ENCODE measurements at regions not wholly inside any gene's neighbourhood (a gene's known extent, or its start where the extent isn't known, plus 50 kb on each side); places are given as distances from the start of the nearest gene placed in this dataset.

DNA sequence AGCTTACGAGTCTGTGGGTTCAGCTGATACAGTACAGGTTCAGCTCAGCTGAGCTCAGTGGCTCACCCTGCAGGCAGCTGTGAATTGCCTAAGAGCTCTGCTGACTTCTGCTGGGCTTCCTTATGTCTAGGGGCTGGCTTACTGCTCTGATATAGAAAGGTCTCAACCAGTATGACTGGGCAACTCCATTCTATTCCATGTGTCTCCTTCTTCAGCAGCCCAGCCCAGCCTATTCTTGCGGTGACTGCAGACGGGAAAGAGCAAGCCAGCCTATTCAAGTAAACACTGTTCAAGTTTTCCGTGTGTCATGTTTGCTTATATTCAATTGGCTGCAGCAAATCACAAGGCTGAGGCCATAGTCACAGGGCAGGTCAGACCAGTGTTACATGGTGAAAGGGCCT is 615.4 kb upstream of the ZFP42 start:
- 36 to 38% methylated on average over 4 of the region's 4 CpGs for WGBS, 2 donors
- ATAC-seq, result peak; percentile 94

DNA sequence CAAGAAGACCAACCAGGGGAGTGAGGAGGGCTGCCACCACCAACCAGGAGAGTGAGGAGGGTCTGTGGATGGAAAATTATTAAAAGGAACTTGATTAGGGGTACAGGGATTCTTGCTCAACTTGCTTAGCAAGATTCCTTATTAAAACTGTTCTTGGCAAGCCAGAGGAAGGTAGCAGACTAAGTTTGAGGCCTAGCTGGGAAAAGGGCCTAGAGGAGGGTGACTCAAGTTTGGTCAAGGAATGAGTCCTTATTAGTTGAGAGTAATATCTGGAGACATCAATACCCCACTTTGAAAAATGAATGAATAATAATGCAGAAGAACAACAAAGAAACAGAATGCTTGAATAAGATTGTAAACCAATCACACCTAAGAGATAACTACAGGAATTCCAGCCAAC is 612.4 kb upstream of the ZFP42 start:
- ATAC-seq (no peak), DNase-seq (no peak)
- intact Hi-C loops (cut with DNase I), result no loop called here
- Histone ChIP-seq H3K4me3 (no peak overlapping the region), H3K4me1 (peaks cover 9% of the 10 kb centered on the region), H3K27ac (no peak overlapping the region), H3K27me3 (no peaks in the 10 kb centered on the region), H3K9me3 (no peaks in the 10 kb centered on the region), H3K36me3 (replicated peaks in 1 of 2; ENCODE audit: insufficient read depth in 1 of 2, low read depth in 2 of 2) (no peaks in the 10 kb centered on the region)
- TF ChIP-seq POLR2A (IDR thresholded peaks at IDR 0.05), result no peak
- TF ChIP-seq, protein P1, sequence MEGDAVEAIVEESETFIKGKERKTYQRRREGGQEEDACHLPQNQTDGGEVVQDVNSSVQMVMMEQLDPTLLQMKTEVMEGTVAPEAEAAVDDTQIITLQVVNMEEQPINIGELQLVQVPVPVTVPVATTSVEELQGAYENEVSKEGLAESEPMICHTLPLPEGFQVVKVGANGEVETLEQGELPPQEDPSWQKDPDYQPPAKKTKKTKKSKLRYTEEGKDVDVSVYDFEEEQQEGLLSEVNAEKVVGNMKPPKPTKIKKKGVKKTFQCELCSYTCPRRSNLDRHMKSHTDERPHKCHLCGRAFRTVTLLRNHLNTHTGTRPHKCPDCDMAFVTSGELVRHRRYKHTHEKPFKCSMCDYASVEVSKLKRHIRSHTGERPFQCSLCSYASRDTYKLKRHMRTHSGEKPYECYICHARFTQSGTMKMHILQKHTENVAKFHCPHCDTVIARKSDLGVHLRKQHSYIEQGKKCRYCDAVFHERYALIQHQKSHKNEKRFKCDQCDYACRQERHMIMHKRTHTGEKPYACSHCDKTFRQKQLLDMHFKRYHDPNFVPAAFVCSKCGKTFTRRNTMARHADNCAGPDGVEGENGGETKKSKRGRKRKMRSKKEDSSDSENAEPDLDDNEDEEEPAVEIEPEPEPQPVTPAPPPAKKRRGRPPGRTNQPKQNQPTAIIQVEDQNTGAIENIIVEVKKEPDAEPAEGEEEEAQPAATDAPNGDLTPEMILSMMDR (IDR thresholded peaks at IDR 0.05), result no peak

More for the DNA sequence above, 615.4 kb upstream of the ZFP42 start:
- peak in 2 of 3 donors; percentile 42 to 50 for TF ChIP-seq POLR2A (IDR thresholded peaks at IDR 0.05)
- TF ChIP-seq, protein P1 (IDR thresholded peaks at IDR 0.05), result peak; percentile 13 to 52 (median 42)
- peak overlapping the region in 2 of 4 donors; percentile 36 to 58 for H3K27ac ChIP-seq
- no peaks in the 10 kb centered on the region for H3K9me3 ChIP-seq
- H3K36me3 ChIP-seq (replicated peaks in 1 of 2; ENCODE audit: insufficient read depth in 1 of 2, low read depth in 2 of 2), result no peaks in the 10 kb centered on the region
- peaks cover 5% of the 10 kb centered on the region for H3K4me1 ChIP-seq
- DNase-seq, result peak; percentile 54 to 68 (median 56)
- intact Hi-C loops (cut with DNase I), result no loop called here
- no peak overlapping the region for H3K4me3 ChIP-seq
- H3K27me3 ChIP-seq, result no peaks in the 10 kb centered on the region

DNA sequence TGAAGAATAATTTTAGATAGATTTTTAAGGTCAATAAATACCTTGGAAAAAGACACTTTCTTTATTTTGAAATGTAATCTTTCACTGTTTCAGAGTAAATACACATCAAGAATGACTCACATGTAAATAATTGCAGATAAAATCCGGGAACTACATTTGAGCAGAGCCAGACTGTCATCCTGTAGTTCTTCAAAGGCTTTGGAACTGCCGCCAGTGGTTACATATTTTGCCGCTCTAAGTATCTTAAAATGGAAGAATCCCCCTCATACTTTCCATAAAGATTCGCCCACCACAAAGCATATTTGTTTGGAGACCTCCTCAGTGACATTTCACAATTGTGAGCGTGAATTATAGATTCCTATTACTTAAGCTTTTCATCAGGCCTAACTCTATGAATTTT is 607.8 kb upstream of the ZFP42 start:
- H3K9me3 ChIP-seq, result no peaks in the 10 kb centered on the region
- no peaks in the 10 kb centered on the region for H3K36me3 ChIP-seq (replicated peaks in 1 of 2; ENCODE audit: insufficient read depth in 1 of 2, low read depth in 2 of 2)
- H3K4me1 ChIP-seq, result peaks cover 5% of the 10 kb centered on the region
- no peak overlapping the region for H3K4me3 ChIP-seq
- WGBS, 2 donors, result 53 to 57% methylated on average over 5 of the region's 5 CpGs
- DNase-seq (no peak), ATAC-seq (no peak)
- intact Hi-C loops (cut with DNase I), result no loop called here
- TF ChIP-seq, protein P1 (IDR thresholded peaks at IDR 0.05), result no peak
- no peak for TF ChIP-seq POLR2A (IDR thresholded peaks at IDR 0.05)
- H3K27me3 ChIP-seq, result no peaks in the 10 kb centered on the region
- H3K27ac ChIP-seq, result no peak overlapping the region

DNA sequence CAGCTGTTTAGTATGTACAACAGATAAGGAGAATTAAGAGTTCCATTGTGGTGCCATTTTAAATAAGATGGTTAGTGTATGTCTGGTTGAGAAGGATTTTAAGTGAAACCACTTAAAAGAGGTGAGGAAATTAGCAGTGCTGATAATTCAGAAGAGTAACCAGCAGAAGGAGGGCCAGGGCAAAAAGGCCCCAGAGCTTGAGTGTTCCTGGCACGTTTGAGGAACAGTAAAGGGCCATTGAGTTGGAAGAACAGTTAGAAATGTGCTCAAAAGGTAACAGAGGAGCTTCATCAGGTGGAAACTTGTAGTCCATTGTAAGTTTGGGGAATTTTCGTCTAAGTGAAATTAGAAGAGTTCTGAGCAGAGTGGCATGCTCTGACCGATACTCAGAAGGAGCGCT is 606.2 kb upstream of the ZFP42 start:
- Histone ChIP-seq H3K9me3 (no peaks in the 10 kb centered on the region), H3K27ac (no peak overlapping the region), H3K36me3 (replicated peaks in 1 of 2; ENCODE audit: insufficient read depth in 1 of 2, low read depth in 2 of 2) (no peaks in the 10 kb centered on the region), H3K27me3 (no peaks in the 10 kb centered on the region), H3K4me3 (no peak overlapping the region), H3K4me1 (peaks cover 5% of the 10 kb centered on the region)
- no peak for ATAC-seq
- intact Hi-C loops (cut with DNase I), result no loop called here
- WGBS, 2 donors, result 75 to 76% methylated on average over 4 of the region's 4 CpGs
- TF ChIP-seq POLR2A (IDR thresholded peaks at IDR 0.05), result no peak
- TF ChIP-seq, protein P1 (IDR thresholded peaks at IDR 0.05), result no peak
- no peak for DNase-seq

DNA sequence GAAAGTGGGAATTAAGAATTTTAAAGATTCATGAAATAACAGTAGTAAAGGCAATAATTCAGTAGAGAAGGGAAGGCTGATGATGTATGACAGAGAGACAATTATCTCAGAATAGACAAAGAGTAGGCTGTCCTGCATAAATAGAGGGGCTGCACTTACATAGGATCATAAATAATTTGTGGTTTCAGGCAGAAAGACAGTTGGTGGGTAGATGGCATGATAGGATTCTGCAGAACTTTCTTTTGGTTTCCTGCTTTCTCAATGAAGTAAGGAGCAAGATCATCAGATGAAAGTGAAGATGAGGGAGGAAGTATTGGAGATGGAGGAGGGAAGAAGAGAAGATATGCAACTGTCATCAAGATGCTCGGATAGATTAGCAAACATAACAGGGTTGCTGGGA is 604.9 kb upstream of the ZFP42 start:
- Histone ChIP-seq H3K27me3 (no peaks in the 10 kb centered on the region), H3K36me3 (replicated peaks in 1 of 2; ENCODE audit: insufficient read depth in 1 of 2, low read depth in 2 of 2) (no peaks in the 10 kb centered on the region), H3K27ac (no peak overlapping the region), H3K9me3 (no peaks in the 10 kb centered on the region), H3K4me3 (no peak overlapping the region), H3K4me1 (peaks cover 5% of the 10 kb centered on the region)
- no peak for TF ChIP-seq POLR2A (IDR thresholded peaks at IDR 0.05)
- TF ChIP-seq, protein P1 (IDR thresholded peaks at IDR 0.05), result no peak
- intact Hi-C loops (cut with DNase I), result no loop called here
- 83% methylated on average over 1 of the region's 1 CpG for WGBS, 2 donors
- DNase-seq (no peak), ATAC-seq (no peak)

All from body of pancreas (tissue), 4 donors.